ENCODE measurements at regions not wholly inside any gene's neighbourhood (a gene's known extent, or its start where the extent isn't known, plus 50 kb on each side); places are given as distances from the start of the nearest gene placed in this dataset.

GRCh38 chr2:123961576-123961975, 63.5 kb upstream of the CNTNAP5 start:
- Histone ChIP-seq H3K4me3 (no peak overlapping the region), H3K9me3 (replicated peaks; ENCODE audit: control insufficient read depth, insufficient read depth, low read length) (no peaks in the 10 kb centered on the region), H3K79me2 (ENCODE audit: control insufficient read depth, insufficient read depth, low read length) (no peaks in the 10 kb centered on the region), H3K4me2 (ENCODE audit: control insufficient read depth, insufficient read depth) (no peak overlapping the region), H3K27ac (ENCODE audit: control insufficient read depth, insufficient read depth) (no peak overlapping the region), H3K4me1 (ENCODE audit: control insufficient read depth, insufficient read depth, low read length) (no peaks in the 10 kb centered on the region), H2AFZ (ENCODE audit: control insufficient read depth, low read depth, low read length) (no peak overlapping the region), H3K27me3 (replicated peaks in 1 of 2; ENCODE audit: control insufficient read depth in 2 of 2, insufficient read depth in 2 of 2, low read length in 1 of 2) (no peaks in the 10 kb centered on the region), H3K36me3 (ENCODE audit: control insufficient read depth in 2 of 2, insufficient read depth in 2 of 2, low read length in 1 of 2) (no peaks in the 10 kb centered on the region), H3K9ac (ENCODE audit: control insufficient read depth, insufficient read depth, low read length) (no peak overlapping the region), H4K20me1 (ENCODE audit: control insufficient read depth, insufficient read depth) (no peaks in the 10 kb centered on the region)
- intact Hi-C loops (cut with micrococcal nuclease; ENCODE audit: unreplicated experiment) = no loop called here
- in situ Hi-C loops (cut with MboI) = no loop called here
- RAD21 ChIA-PET (ENCODE audit: unreplicated experiment) = no interaction called here
- no TSS peak for BruUV-seq (replicated peaks)
- POLR2A ChIA-PET = no interaction called here
- FAIRE-seq (peak; percentile 44), DNase-seq (ENCODE audit: low read depth, low spot score) (no peak), ATAC-seq (no peak)
- CTCF ChIA-PET = no interaction called here
- TF ChIP-seq POU2F2 (IDR thresholded peaks at IDR 0.05; ENCODE audit: borderline replicate concordance, low read depth, low read length) (no peak), CREM (IDR thresholded peaks at IDR 0.05; ENCODE audit: low read depth) (no peak), YY1 (IDR thresholded peaks at IDR 0.05; ENCODE audit: low read depth, low read length) (no peak), RBBP5 (conservative IDR thresholded peaks at IDR 0.05) (no peak), STAT3 (IDR thresholded peaks at IDR 0.05; ENCODE audit: low read depth, low read length) (no peak), CHD2 (IDR thresholded peaks at IDR 0.05; ENCODE audit: borderline replicate concordance, low read depth, low read length) (no peak), BCL11A (IDR thresholded peaks at IDR 0.05; ENCODE audit: low read depth, low read length) (no peak), FOS (IDR thresholded peaks at IDR 0.05; ENCODE audit: borderline replicate concordance, extremely low read depth, insufficient read length) (no peak), JUNB (IDR thresholded peaks at IDR 0.05) (no peak), MYC (IDR thresholded peaks at IDR 0.05; ENCODE audit: insufficient read depth, insufficient read length, insufficient replicate concordance, low read length, severe bottlenecking) (no peak), HDGF (IDR thresholded peaks at IDR 0.05) (no peak)
- SMC1A ChIA-PET (ENCODE audit: uncharacterized antibody, unreplicated experiment) = no interaction called here
